HFF-Myc (cell line): ENCODE measurements at regions not wholly inside any gene's neighbourhood (a gene's known extent, or its start where the extent isn't known, plus 50 kb on each side); places are given as distances from the start of the nearest gene placed in this dataset.

Experiments used
- DNase-seq: peaks from one replicate; pipeline ENCODE4 v3.0.0-alpha.2; 2011; ENCODE audit warnings: low read depth; ENCODE audit errors: extremely low read depth
- H3K4me3 ChIP-seq: replicated peaks from 2 replicates; pipeline ENCODE4 v1.5.1; 2011; ENCODE audit warnings: low read depth, mild to moderate bottlenecking, control low read depth, low read length
- TF ChIP-seq, protein P1 (sequence below): IDR thresholded peaks from 2 replicates; pipeline ENCODE4 v1.5.1; 2012; ENCODE audit warnings: mild to moderate bottlenecking, low read depth, low read length, control low read depth; ENCODE audit errors: missing control alignments

DNA sequence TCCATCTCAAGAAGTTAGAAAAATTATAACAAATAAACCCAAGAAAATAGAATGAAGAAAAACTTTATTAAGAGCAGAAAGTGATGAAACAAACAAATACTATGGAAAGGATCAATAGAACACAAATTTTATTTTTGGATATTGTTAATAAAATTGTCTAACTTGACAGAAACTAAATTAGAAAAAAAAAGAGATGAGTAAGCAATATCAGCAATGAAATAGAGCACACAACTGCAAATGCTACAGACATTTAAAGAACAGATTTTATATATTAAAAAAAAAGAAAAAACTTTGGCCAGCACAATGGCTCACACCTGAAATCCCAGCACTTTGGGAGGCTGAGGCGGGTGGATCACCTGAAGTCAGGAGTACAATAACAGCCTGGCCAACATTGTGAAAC lies 628.0 kb downstream of the EPHA7 start:
- no peak overlapping the region for H3K4me3 ChIP-seq
- no peak for DNase-seq
- TF ChIP-seq, protein P1, sequence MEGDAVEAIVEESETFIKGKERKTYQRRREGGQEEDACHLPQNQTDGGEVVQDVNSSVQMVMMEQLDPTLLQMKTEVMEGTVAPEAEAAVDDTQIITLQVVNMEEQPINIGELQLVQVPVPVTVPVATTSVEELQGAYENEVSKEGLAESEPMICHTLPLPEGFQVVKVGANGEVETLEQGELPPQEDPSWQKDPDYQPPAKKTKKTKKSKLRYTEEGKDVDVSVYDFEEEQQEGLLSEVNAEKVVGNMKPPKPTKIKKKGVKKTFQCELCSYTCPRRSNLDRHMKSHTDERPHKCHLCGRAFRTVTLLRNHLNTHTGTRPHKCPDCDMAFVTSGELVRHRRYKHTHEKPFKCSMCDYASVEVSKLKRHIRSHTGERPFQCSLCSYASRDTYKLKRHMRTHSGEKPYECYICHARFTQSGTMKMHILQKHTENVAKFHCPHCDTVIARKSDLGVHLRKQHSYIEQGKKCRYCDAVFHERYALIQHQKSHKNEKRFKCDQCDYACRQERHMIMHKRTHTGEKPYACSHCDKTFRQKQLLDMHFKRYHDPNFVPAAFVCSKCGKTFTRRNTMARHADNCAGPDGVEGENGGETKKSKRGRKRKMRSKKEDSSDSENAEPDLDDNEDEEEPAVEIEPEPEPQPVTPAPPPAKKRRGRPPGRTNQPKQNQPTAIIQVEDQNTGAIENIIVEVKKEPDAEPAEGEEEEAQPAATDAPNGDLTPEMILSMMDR: no peak

DNA sequence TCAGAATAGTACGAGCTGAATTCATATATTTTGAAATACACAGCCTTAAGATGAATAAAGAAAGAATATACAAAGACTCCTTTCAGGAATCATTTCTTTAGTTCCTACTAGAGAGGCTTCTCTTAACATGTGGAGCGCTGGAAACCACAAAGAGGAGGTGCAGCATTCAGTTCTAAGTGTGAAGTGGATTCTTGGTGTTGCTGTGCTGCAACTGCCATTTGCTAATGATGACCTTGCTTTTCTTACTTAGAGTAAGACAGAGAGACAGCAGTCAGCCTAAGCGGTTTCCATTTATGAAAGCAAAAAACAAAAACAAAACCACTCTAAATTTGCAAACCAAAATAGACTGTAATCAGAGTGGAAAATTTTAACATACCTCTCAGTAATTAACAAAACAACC lies 629.0 kb downstream of the EPHA7 start:
- no peak overlapping the region for H3K4me3 ChIP-seq
- DNase-seq: no peak
- TF ChIP-seq, protein P1: no peak

DNA sequence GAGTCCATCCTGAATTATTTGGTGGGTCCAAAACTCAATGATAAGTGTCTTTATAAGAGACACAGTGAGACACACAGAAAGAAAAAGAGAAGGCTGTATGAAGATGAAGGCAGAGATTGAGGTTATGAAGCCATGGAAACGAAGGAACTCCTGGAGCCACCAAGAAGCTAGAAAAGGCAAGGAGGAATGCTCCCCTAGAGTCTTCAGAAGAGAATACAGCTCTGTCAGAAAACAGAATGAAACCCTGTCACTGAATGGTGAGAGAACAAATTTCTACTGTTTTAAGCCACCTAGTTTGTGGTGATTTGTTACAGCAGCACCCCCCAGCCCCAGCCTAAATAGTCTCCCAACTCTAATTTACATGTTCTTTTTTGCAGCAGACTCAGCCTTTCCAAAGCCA lies 635.1 kb downstream of the EPHA7 start:
- TF ChIP-seq, protein P1: no peak
- H3K4me3 ChIP-seq: no peak overlapping the region
- no peak for DNase-seq

DNA sequence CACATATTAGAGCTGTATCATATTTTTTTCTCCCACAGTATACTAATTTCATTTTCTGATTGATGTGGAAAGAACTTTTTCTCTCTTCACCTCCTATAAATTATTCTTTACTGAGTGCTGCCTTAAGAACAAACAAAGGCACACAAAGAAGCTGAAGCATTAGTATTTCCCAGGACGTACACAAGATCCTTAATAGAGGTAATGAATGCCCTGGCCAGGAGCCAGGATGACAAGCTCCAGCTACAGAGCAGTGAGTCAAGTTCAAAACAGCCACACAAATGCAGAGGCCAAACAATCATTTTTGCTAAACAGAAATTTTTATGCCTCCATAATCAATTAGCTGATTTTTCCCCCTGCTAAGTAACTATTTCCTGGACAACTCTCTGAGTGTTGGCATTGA lies 639.6 kb downstream of the EPHA7 start:
- no peak overlapping the region for H3K4me3 ChIP-seq
- DNase-seq: no peak
- TF ChIP-seq, protein P1: no peak

DNA sequence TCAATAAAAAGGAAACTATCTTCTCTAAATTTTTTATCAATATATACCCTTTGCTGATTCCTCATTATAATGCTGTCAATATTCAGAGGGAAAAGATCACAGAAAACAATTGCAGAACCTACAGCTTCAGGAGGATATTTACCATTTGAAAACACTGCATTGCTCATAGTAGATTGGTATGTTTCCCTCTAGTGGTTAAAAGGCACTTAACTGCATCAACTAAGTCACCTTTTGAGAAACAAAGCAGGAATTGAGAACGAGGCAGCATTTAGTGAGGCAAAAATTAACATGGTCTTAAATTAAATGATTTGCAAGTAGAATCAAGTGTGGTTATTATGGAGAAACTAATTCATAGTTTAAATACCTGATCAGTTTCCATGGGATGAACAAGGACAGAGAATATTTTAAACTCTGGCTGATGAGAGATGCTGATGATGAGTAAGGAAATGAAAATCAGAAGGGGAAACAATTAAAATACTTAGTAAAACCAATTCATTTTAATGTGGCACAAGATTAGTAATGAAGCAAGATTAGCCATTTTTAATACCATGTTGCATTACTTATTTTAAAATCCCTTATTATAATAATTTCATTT lies 642.1 kb downstream of the EPHA7 start:
- TF ChIP-seq, protein P1: peak; percentile 2
- no peak overlapping the region for H3K4me3 ChIP-seq
- no peak for DNase-seq

DNA sequence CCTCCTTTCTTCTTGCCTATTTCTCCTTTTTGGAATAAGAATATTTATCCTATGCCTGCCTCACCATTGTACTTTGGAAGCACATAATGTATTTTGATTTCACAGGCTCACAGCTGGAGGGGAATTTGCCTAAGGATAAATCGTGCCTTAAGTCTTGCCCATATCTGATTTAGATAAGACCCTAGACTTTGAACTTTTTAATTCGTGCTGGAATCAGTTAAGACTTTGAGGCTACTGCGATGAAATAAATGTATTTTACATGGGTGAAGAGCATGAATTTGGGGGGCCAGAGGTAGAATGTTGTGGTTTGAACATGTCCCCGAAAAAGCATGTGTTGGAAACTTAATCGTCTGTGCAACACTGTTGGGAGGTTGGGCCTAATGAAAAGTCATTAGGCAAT lies 648.8 kb downstream of the EPHA7 start:
- no peak overlapping the region for H3K4me3 ChIP-seq
- DNase-seq: no peak

More for the DNA sequence above, 648.8 kb downstream of the EPHA7 start:
- TF ChIP-seq, protein P1: no peak
